ENCODE measurements at regions not wholly inside any gene's neighbourhood (a gene's known extent, or its start where the extent isn't known, plus 50 kb on each side); places are given as distances from the start of the nearest gene placed in this dataset.

GRCh38 chr4:14049946-14050345 lies 422.4 kb upstream of the BOD1L1 start:
- DNase-seq (ENCODE audit: low spot score) = no peak

GRCh38 chr4:14053291-14053690 lies 425.8 kb upstream of the BOD1L1 start:
- no peak for DNase-seq (ENCODE audit: low spot score)

- no peak for DNase-seq (ENCODE audit: low spot score)
Measured at GRCh38 chr4:14054391-14054790, 426.9 kb upstream of the BOD1L1 start.

GRCh38 chr4:14059006-14059405 lies 431.5 kb upstream of the BOD1L1 start:
- no peak for DNase-seq (ENCODE audit: low spot score)

GRCh38 chr4:14064984-14065383 lies 437.5 kb upstream of the BOD1L1 start:
- DNase-seq (ENCODE audit: low spot score) = no peak

GRCh38 chr4:14065406-14065805 lies 437.9 kb upstream of the BOD1L1 start:
- no peak for DNase-seq (ENCODE audit: low spot score)

- DNase-seq (ENCODE audit: low spot score) = no peak
Measured at GRCh38 chr4:14066979-14067378, 439.5 kb upstream of the BOD1L1 start.

- no peak for DNase-seq (ENCODE audit: low spot score)
Measured at GRCh38 chr4:14069886-14070285, 442.4 kb upstream of the BOD1L1 start.

GRCh38 chr4:14070289-14070880 lies 442.9 kb upstream of the BOD1L1 start:
- DNase-seq (ENCODE audit: low spot score) = no peak

- no peak for DNase-seq (ENCODE audit: low spot score)
Measured at GRCh38 chr4:14072506-14072905, 445.0 kb upstream of the BOD1L1 start.

- no peak for DNase-seq (ENCODE audit: low spot score)
Measured at GRCh38 chr4:14076776-14077175, 449.3 kb upstream of the BOD1L1 start.

GRCh38 chr4:14078326-14078725 lies 450.8 kb upstream of the BOD1L1 start:
- DNase-seq (ENCODE audit: low spot score) = no peak

- no peak for DNase-seq (ENCODE audit: low spot score)
Measured at GRCh38 chr4:14079601-14080000, 452.1 kb upstream of the BOD1L1 start.

GRCh38 chr4:14083150-14083549 lies 455.6 kb upstream of the BOD1L1 start:
- DNase-seq (ENCODE audit: low spot score) = no peak

- no peak for DNase-seq (ENCODE audit: low spot score)
Measured at GRCh38 chr4:14084598-14084997, 457.1 kb upstream of the BOD1L1 start.

GRCh38 chr4:14087459-14087858 lies 459.9 kb upstream of the BOD1L1 start:
- DNase-seq (ENCODE audit: low spot score) = no peak

- no peak for DNase-seq (ENCODE audit: low spot score)
Measured at GRCh38 chr4:14087921-14088320, 460.4 kb upstream of the BOD1L1 start.

GRCh38 chr4:14091531-14091930 lies 464.0 kb upstream of the BOD1L1 start:
- no peak for DNase-seq (ENCODE audit: low spot score)

GRCh38 chr4:14091966-14092365 lies 464.4 kb upstream of the BOD1L1 start:
- no peak for DNase-seq (ENCODE audit: low spot score)

- DNase-seq (ENCODE audit: low spot score) = no peak
Measured at GRCh38 chr4:14092741-14093140, 465.2 kb upstream of the BOD1L1 start.

- no peak for DNase-seq (ENCODE audit: low spot score)
Measured at GRCh38 chr4:14095831-14096230, 468.3 kb upstream of the BOD1L1 start.

GRCh38 chr4:14096396-14096965 lies 469.0 kb upstream of the BOD1L1 start:
- no peak for DNase-seq (ENCODE audit: low spot score)

- no peak for DNase-seq (ENCODE audit: low spot score)
Measured at GRCh38 chr4:14100349-14100748, 472.8 kb upstream of the BOD1L1 start.

GRCh38 chr4:14110407-14110806 lies 482.9 kb upstream of the BOD1L1 start:
- no peak for DNase-seq (ENCODE audit: low spot score)
